Left lung (tissue), 4 donors: ENCODE measurements at regions not wholly inside any gene's neighbourhood (a gene's known extent, or its start where the extent isn't known, plus 50 kb on each side); places are given as distances from the start of the nearest gene placed in this dataset.

Source experiments
- ATAC-seq: fragments of 200-7000 bp; cut with Tn5 transposase; one replicate; pipeline ENCODE4 v1.9.1; 2020; ENCODE audit warnings: moderate library complexity
- DNase-seq, 4 donors: peaks; one replicate each; pipeline ENCODE4 v3.0.0-alpha.2; 2013 to 2020
- H3K27ac ChIP-seq, 2 donors: fragments of 200-600 bp; sonication (generic) in 1 of 2; one replicate each; pipeline versions ENCODE4 v1.5.0 to v1.8.0; 2020 to 2021
- H3K27me3 ChIP-seq, 2 donors: fragments of 200-600 bp; sonication (generic) in 1 of 2; one replicate each; pipeline versions ENCODE4 v1.5.0 to v1.8.0; 2020 to 2021
- H3K36me3 ChIP-seq, 2 donors: fragments of 200-600 bp; sonication (generic) in 1 of 2; one replicate each; pipeline versions ENCODE4 v1.5.0 to v1.8.0; 2020 to 2021
- H3K4me1 ChIP-seq, 2 donors: fragments of 200-600 bp; one replicate each; pipeline ENCODE4 v1.8.0; 2021
- H3K4me3 ChIP-seq, 2 donors: fragments of 200-600 bp; sonication (generic) in 1 of 2; one replicate each; pipeline versions ENCODE4 v1.5.0 to v1.8.0; 2020 to 2021; ENCODE audit warnings: mild to moderate bottlenecking in 1 of 2
- H3K9me3 ChIP-seq, 2 donors: fragments of 200-600 bp; sonication (generic) in 1 of 2; one replicate each; pipeline versions ENCODE4 v1.5.0 to v1.8.0; 2020 to 2021
- CTCF ChIP-seq, 2 donors: fragments of 200-600 bp; sonication (generic) in 1 of 2; IDR thresholded peaks; one replicate each; pipeline versions ENCODE4 v1.5.0 to v1.8.0; 2021; ENCODE audit warnings: antibody characterized with exemption in 2 of 2
- intact Hi-C, 2 donors: fragments of 100-400 bp; cut with DNase I; formaldehyde crosslinking; loops; one replicate each; pipeline versions ENCODE4 v1.11.2 to v1.14.2; 2022
- donor health status: DM: no; HTN: yes; CAD: no.
- donor health status: DM: no; HTN: no; CAD: no.

GRCh38 chr19:33977756-33978685, 181.4 kb downstream of the KCTD15 start:
- TF ChIP-seq CTCF (IDR thresholded peaks at IDR 0.05) = no peak
- Histone ChIP-seq H3K4me1 (no peaks in the 10 kb centered on the region), H3K9me3 (no peaks in the 10 kb centered on the region), H3K36me3 (no peaks in the 10 kb centered on the region), H3K4me3 (no peak overlapping the region), H3K27me3 (peaks cover 0 to 9% of the 10 kb centered on the region in 2 donors), H3K27ac (no peak overlapping the region)
- ATAC-seq (no peak), DNase-seq (no peak)
- intact Hi-C loops = no loop called here

- ATAC-seq (no peak), DNase-seq (no peak)
These were observed 186.0 kb downstream of the KCTD15 start for GRCh38 chr19:33982706-33983105.

GRCh38 chr19:33988601-33989000, 183.7 kb upstream of the LSM14A start:
- Histone ChIP-seq H3K4me1 (no peaks in the 10 kb centered on the region), H3K27me3 (no peaks in the 10 kb centered on the region)
- no peak for ATAC-seq

More at GRCh38 chr19:33982706-33983105, 186.0 kb downstream of the KCTD15 start:
- Histone ChIP-seq H3K9me3 (peaks cover 0 to 7% of the 10 kb centered on the region in 2 donors), H3K27me3 (no peaks in the 10 kb centered on the region), H3K27ac (no peak overlapping the region), H3K36me3 (no peaks in the 10 kb centered on the region), H3K4me1 (no peaks in the 10 kb centered on the region), H3K4me3 (no peak overlapping the region)
- intact Hi-C loops = no loop called here
- TF ChIP-seq CTCF (IDR thresholded peaks at IDR 0.05) = no peak

GRCh38 chr19:33997690-33998089, 174.6 kb upstream of the LSM14A start:
- Histone ChIP-seq H3K27me3 (peaks cover 3 to 5% of the 10 kb centered on the region in 2 donors), H3K4me3 (no peak overlapping the region), H3K4me1 (no peaks in the 10 kb centered on the region), H3K36me3 (no peaks in the 10 kb centered on the region), H3K27ac (no peak overlapping the region), H3K9me3 (no peaks in the 10 kb centered on the region)
- TF ChIP-seq CTCF (IDR thresholded peaks at IDR 0.05) = no peak
- intact Hi-C loops = no loop called here
- DNase-seq (no peak), ATAC-seq (no peak)

More at GRCh38 chr19:33988601-33989000, 183.7 kb upstream of the LSM14A start:
- Histone ChIP-seq H3K36me3 (no peaks in the 10 kb centered on the region), H3K4me3 (no peak overlapping the region), H3K9me3 (peaks cover 0 to 17% of the 10 kb centered on the region in 2 donors), H3K27ac (no peak overlapping the region)
- intact Hi-C loops = no loop called here
- TF ChIP-seq CTCF (IDR thresholded peaks at IDR 0.05) = no peak
- DNase-seq = no peak

- ATAC-seq (no peak), DNase-seq (no peak)
- Histone ChIP-seq H3K27ac (no peak overlapping the region), H3K36me3 (no peaks in the 10 kb centered on the region), H3K4me3 (no peak overlapping the region), H3K27me3 (peaks cover 3 to 5% of the 10 kb centered on the region in 2 donors), H3K9me3 (no peaks in the 10 kb centered on the region), H3K4me1 (no peaks in the 10 kb centered on the region)
- no peak for TF ChIP-seq CTCF (IDR thresholded peaks at IDR 0.05)
- intact Hi-C loops = no loop called here
These were observed 174.0 kb upstream of the LSM14A start for GRCh38 chr19:33998302-33998701.
